ENCODE measurements at regions not wholly inside any gene's neighbourhood (a gene's known extent, or its start where the extent isn't known, plus 50 kb on each side); places are given as distances from the start of the nearest gene placed in this dataset.

DNA sequence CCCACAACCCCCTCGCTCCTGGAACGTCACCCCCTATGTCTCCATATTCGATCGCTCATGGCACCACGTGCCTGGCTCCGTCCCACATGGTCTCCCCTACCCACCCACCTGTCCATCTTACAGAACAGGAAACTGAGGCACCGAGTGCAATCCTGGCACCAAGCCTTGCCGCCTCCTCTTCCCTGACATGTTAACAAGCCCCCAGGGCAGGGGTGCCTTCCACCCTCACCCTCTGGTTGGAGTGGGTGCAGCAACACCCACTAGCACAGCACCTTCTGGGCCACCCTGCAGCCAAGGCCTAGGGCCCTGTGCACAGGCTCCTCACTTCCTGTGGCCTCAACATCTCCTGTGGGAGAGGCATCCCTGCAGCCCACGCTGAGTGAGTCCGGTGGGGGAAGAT lies 110.3 kb downstream of the RFLNA start:
- Histone ChIP-seq H3K4me3 (ENCODE audit: low read depth, low read length) (no peak overlapping the region), H3K27ac (ENCODE audit: low read depth, low read length) (no peak overlapping the region), H3K9ac (ENCODE audit: low read length) (no peak overlapping the region), H3K27me3 (ENCODE audit: control insufficient read depth, insufficient read depth, low read length) (no peaks in the 10 kb centered on the region), H3K36me3 (ENCODE audit: control insufficient read depth, insufficient read depth, low read length) (peaks cover 25% of the 10 kb centered on the region), H3K9me3 (ENCODE audit: control insufficient read depth, insufficient read depth, low read depth, low read length) (no peaks in the 10 kb centered on the region), H3K4me1 (ENCODE audit: control insufficient read depth, insufficient read depth, low read length) (peaks cover 38% of the 10 kb centered on the region; the same call in 1 of the 2 replicates)

GRCh38 chr12:124404162-124404784 lies 109.4 kb downstream of the RFLNA start:
- no peak overlapping the region for H3K9ac ChIP-seq (ENCODE audit: low read length)
- H3K9me3 ChIP-seq (ENCODE audit: control insufficient read depth, insufficient read depth, low read depth, low read length): no peaks in the 10 kb centered on the region
- peaks cover 35% of the 10 kb centered on the region; the same call in 1 of the 2 replicates for H3K4me1 ChIP-seq (ENCODE audit: control insufficient read depth, insufficient read depth, low read length)
- no peak overlapping the region for H3K27ac ChIP-seq (ENCODE audit: low read depth, low read length)
- peaks cover 26% of the 10 kb centered on the region for H3K36me3 ChIP-seq (ENCODE audit: control insufficient read depth, insufficient read depth, low read length)
- no peak overlapping the region for H3K4me3 ChIP-seq (ENCODE audit: low read depth, low read length)
- H3K27me3 ChIP-seq (ENCODE audit: control insufficient read depth, insufficient read depth, low read length): no peaks in the 10 kb centered on the region

DNA sequence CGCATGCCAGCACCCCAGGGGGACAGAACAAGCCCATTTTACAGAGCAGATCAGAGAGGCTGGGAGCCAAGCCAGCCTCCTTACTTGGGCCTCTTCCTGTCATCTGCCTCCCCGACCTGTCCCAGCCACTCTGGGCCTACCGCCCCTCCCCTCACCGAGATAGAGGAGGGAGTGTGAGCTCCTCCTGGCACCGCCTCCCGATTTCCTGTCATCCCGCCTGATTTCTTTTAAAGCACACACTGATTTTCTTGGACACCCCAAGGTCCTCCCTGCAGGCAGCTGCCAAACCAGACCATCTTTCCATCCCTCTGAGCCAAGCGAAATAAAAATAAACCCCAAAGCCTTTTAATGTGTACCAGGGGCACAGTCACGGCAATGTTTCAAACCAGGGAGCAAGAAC lies 108.4 kb downstream of the RFLNA start:
- no peaks in the 10 kb centered on the region for H3K27me3 ChIP-seq (ENCODE audit: control insufficient read depth, insufficient read depth, low read length)
- no peak overlapping the region for H3K27ac ChIP-seq (ENCODE audit: low read depth, low read length)
- H3K4me1 ChIP-seq (ENCODE audit: control insufficient read depth, insufficient read depth, low read length): peaks cover 35% of the 10 kb centered on the region; the same call in 1 of the 2 replicates
- no peak overlapping the region for H3K9ac ChIP-seq (ENCODE audit: low read length)
- no peak overlapping the region for H3K4me3 ChIP-seq (ENCODE audit: low read depth, low read length)
- H3K9me3 ChIP-seq (ENCODE audit: control insufficient read depth, insufficient read depth, low read depth, low read length): no peaks in the 10 kb centered on the region
- peaks cover 28% of the 10 kb centered on the region for H3K36me3 ChIP-seq (ENCODE audit: control insufficient read depth, insufficient read depth, low read length)

DNA sequence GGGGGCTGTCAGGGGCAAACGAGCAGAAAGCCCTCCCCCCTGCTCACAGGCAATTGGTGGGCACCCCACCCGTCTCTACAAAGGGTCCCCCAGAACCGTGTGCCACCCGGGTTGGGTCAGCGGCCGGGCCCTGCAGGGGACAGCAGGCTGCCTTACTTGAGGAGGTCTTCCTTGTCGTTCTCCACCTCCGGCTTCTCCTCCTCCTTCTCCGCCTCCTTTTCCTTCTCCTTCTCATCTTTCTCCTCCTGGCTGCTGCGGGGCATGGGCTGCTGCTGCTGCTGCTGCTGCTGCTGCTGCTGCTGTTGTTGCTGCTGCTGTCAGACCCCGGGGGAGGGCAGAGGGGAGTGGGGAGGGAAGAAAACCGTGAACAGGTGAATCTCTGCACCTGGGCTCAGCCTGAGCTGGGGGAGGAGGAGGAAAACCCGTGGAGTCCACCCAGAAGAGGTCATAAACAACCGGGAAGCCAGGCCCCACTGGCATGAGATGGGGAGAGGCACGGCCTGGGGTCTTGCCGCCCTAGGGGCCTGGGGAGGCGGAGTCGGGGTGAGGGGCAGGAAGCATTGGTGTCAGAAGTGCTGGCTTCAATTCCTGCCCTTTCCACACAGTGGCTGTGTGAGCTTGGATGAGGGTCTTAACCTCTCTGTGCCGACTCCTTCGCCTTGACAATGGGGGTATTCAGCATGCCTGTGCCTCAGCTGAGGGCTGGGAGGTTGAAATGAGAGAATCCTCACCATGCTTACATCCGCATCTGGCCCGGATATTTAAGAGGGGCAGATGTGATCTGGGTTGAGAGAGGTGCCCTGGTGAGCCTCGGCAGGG lies 107.6 kb downstream of the RFLNA start:
- no peaks in the 10 kb centered on the region for H3K9me3 ChIP-seq (ENCODE audit: control insufficient read depth, insufficient read depth, low read depth, low read length)
- peaks cover 35% of the 10 kb centered on the region; the same call in 1 of the 2 replicates for H3K4me1 ChIP-seq (ENCODE audit: control insufficient read depth, insufficient read depth, low read length)
- no peaks in the 10 kb centered on the region for H3K27me3 ChIP-seq (ENCODE audit: control insufficient read depth, insufficient read depth, low read length)
- no peak overlapping the region for H3K4me3 ChIP-seq (ENCODE audit: low read depth, low read length)
- peaks cover 34% of the 10 kb centered on the region for H3K36me3 ChIP-seq (ENCODE audit: control insufficient read depth, insufficient read depth, low read length)
- H3K9ac ChIP-seq (ENCODE audit: low read length): no peak overlapping the region
- no peak overlapping the region for H3K27ac ChIP-seq (ENCODE audit: low read depth, low read length)

- H3K27me3 ChIP-seq (ENCODE audit: control insufficient read depth, insufficient read depth, low read length): no peaks in the 10 kb centered on the region
- no peak overlapping the region for H3K27ac ChIP-seq (ENCODE audit: low read depth, low read length)
- H3K36me3 ChIP-seq (ENCODE audit: control insufficient read depth, insufficient read depth, low read length): peaks cover 39% of the 10 kb centered on the region
Measured at GRCh38 chr12:124401704-124402221, 106.9 kb downstream of the RFLNA start.

GRCh38 chr12:124400124-124400523 lies 105.2 kb downstream of the RFLNA start:
- no peak overlapping the region for H3K27ac ChIP-seq (ENCODE audit: low read depth, low read length)
- peaks cover 45% of the 10 kb centered on the region; the same call in 1 of the 2 replicates for H3K4me1 ChIP-seq (ENCODE audit: control insufficient read depth, insufficient read depth, low read length)
- no peaks in the 10 kb centered on the region for H3K27me3 ChIP-seq (ENCODE audit: control insufficient read depth, insufficient read depth, low read length)
- H3K36me3 ChIP-seq (ENCODE audit: control insufficient read depth, insufficient read depth, low read length): peaks cover 50% of the 10 kb centered on the region
- H3K9me3 ChIP-seq (ENCODE audit: control insufficient read depth, insufficient read depth, low read depth, low read length): no peaks in the 10 kb centered on the region
- H3K4me3 ChIP-seq (ENCODE audit: low read depth, low read length): no peak overlapping the region
- H3K9ac ChIP-seq (ENCODE audit: low read length): no peak overlapping the region

More at GRCh38 chr12:124401704-124402221, 106.9 kb downstream of the RFLNA start:
- no peak overlapping the region for H3K9ac ChIP-seq (ENCODE audit: low read length)
- H3K4me3 ChIP-seq (ENCODE audit: low read depth, low read length): no peak overlapping the region
- no peaks in the 10 kb centered on the region for H3K9me3 ChIP-seq (ENCODE audit: control insufficient read depth, insufficient read depth, low read depth, low read length)
- H3K4me1 ChIP-seq (ENCODE audit: control insufficient read depth, insufficient read depth, low read length): peaks cover 38% of the 10 kb centered on the region; the same call in 1 of the 2 replicates

DNA sequence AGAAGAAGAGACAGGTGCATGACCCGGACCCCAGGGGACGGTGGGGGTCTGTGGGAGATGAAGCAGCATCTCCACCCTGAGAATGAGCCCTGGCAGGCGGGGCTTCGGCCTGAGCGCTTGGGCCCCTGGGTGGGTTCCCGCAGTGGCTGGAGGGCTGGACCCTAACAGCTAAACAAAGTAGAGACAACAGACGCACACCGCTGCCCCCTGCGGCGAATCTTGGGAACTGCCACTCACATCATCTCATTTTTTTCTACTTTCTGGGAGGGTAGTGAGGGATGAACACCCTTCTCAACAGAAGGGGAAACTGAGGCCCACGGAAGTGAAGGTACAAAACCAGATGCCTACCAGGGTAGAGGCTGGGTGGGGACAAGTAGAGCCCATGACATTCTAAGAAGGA lies 104.7 kb downstream of the RFLNA start:
- Histone ChIP-seq H3K4me3 (ENCODE audit: low read depth, low read length) (no peak overlapping the region), H3K27me3 (ENCODE audit: control insufficient read depth, insufficient read depth, low read length) (no peaks in the 10 kb centered on the region), H3K27ac (ENCODE audit: low read depth, low read length) (no peak overlapping the region), H3K4me1 (ENCODE audit: control insufficient read depth, insufficient read depth, low read length) (peaks cover 48% of the 10 kb centered on the region; the same call in 1 of the 2 replicates), H3K9me3 (ENCODE audit: control insufficient read depth, insufficient read depth, low read depth, low read length) (no peaks in the 10 kb centered on the region), H3K36me3 (ENCODE audit: control insufficient read depth, insufficient read depth, low read length) (peaks cover 54% of the 10 kb centered on the region), H3K9ac (ENCODE audit: low read length) (no peak overlapping the region)

GRCh38 chr12:124398578-124399227 lies 103.8 kb downstream of the RFLNA start:
- Histone ChIP-seq H3K9ac (ENCODE audit: low read length) (no peak overlapping the region), H3K4me3 (ENCODE audit: low read depth, low read length) (no peak overlapping the region), H3K4me1 (ENCODE audit: control insufficient read depth, insufficient read depth, low read length) (peaks cover 43% of the 10 kb centered on the region; the same call in 1 of the 2 replicates), H3K36me3 (ENCODE audit: control insufficient read depth, insufficient read depth, low read length) (peaks cover 63% of the 10 kb centered on the region), H3K27me3 (ENCODE audit: control insufficient read depth, insufficient read depth, low read length) (no peaks in the 10 kb centered on the region), H3K27ac (ENCODE audit: low read depth, low read length) (no peak overlapping the region), H3K9me3 (ENCODE audit: control insufficient read depth, insufficient read depth, low read depth, low read length) (no peaks in the 10 kb centered on the region)

DNA sequence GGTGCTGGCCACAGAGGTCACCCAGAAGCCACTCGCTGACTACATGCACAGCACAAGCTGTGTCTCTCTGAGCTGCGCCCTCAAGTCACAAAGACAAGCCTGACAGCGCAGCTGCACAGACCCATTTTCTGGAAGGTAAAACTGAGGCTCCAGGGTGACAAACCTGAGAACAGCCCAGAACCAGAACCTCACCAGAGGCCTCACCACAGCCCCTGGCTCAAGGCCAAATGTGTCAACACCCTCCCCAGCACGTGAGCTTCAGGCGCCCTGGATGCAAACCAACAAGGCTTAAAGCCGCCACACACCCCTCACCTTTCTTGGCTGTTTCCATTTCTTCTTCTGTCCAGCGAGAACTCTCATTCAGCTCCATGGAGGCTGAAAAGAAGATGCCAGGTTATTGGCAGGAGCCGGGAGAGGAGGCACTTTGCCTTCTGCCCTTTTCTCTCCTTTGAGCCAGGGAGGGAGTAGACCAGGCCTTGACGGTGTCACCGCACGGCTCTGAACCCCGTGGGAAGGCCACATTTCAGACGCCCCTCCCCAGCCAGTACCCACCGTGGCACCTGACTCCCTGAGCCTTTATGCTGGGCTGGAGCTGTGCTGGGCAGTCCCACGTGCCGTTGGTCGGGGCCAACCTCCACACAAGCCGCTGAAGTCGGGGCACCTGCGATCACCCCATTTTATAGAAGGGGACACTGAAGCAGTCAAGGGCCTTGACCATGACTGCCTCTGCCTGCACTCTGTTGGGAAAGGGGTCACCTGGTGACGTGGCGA lies 103.1 kb downstream of the RFLNA start:
- no peaks in the 10 kb centered on the region for H3K9me3 ChIP-seq (ENCODE audit: control insufficient read depth, insufficient read depth, low read depth, low read length)
- H3K36me3 ChIP-seq (ENCODE audit: control insufficient read depth, insufficient read depth, low read length): peaks cover 68% of the 10 kb centered on the region
- H3K4me3 ChIP-seq (ENCODE audit: low read depth, low read length): no peak overlapping the region
- peaks cover 43% of the 10 kb centered on the region for H3K4me1 ChIP-seq (ENCODE audit: control insufficient read depth, insufficient read depth, low read length)
- no peak overlapping the region for H3K27ac ChIP-seq (ENCODE audit: low read depth, low read length)
- no peaks in the 10 kb centered on the region for H3K27me3 ChIP-seq (ENCODE audit: control insufficient read depth, insufficient read depth, low read length)
- H3K9ac ChIP-seq (ENCODE audit: low read length): no peak overlapping the region

DNA sequence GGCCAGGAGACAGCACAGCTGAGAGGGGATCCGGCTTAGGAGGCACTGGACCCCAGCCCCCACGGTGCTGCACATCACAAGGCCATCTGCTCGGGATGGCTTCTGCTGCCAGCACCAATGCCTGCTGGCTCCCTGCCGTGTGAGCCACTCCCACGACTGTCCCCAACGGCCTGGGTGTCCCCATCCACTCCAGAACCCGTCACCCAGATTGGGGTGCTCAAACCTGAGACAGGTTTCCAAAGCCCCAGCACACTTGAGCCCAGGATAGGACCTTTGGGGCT lies 102.4 kb downstream of the RFLNA start:
- H3K9ac ChIP-seq (ENCODE audit: low read length): no peak overlapping the region
- no peaks in the 10 kb centered on the region for H3K9me3 ChIP-seq (ENCODE audit: control insufficient read depth, insufficient read depth, low read depth, low read length)
- H3K4me1 ChIP-seq (ENCODE audit: control insufficient read depth, insufficient read depth, low read length): peaks cover 43% of the 10 kb centered on the region
- H3K27me3 ChIP-seq (ENCODE audit: control insufficient read depth, insufficient read depth, low read length): no peaks in the 10 kb centered on the region
- no peak overlapping the region for H3K4me3 ChIP-seq (ENCODE audit: low read depth, low read length)
- peaks cover 68% of the 10 kb centered on the region for H3K36me3 ChIP-seq (ENCODE audit: control insufficient read depth, insufficient read depth, low read length)
- H3K27ac ChIP-seq (ENCODE audit: low read depth, low read length): no peak overlapping the region
